ENCODE measurements at regions not wholly inside any gene's neighbourhood (a gene's known extent, or its start where the extent isn't known, plus 50 kb on each side); places are given as distances from the start of the nearest gene placed in this dataset.
"Not testable (repeated sequence)": the region's sequence is repeated elsewhere in the genome, so short reads cannot be mapped to it uniquely, and the experiment has no call there.

DNA sequence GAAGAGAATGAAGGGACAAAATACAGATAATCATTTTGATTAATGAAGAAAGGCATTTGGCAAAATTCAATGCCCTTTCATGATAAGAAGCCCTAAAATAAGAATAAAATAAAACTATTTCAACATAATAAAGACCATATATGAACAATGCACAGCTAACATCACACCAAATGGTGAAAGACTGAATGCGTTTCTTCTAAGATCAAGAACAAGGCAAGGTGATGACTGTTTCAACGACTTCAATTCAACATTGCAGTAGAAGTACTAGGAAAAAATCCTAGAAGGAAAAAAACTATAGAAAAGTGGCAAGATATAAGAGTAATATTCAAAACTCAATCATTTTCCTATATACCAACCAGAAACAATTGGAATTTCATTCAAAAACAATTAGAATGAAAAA is 280.1 kb upstream of the GRM7 start:
- no peak for DNase-seq (ENCODE audit: low spot score)

DNA sequence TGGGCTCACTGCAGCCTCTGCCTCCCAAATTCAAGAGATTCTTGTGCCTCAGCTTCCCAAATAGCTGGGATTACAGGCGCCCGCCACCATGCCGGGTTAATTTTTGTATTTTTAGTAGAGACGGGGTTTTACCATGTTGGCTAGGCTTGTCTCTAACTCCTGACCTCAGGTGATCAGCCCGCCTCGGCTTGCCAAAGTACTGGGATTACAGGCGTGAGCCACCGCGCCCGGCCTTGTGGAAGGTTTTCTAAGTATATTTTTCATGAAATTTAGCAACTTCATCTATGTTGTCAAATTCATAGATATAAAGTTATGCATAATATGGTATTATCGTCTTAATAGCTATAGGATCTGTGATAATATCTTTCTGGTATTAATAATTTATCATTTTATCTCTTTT is 275.6 kb upstream of the GRM7 start:
- no peak for DNase-seq (ENCODE audit: low spot score)

DNA sequence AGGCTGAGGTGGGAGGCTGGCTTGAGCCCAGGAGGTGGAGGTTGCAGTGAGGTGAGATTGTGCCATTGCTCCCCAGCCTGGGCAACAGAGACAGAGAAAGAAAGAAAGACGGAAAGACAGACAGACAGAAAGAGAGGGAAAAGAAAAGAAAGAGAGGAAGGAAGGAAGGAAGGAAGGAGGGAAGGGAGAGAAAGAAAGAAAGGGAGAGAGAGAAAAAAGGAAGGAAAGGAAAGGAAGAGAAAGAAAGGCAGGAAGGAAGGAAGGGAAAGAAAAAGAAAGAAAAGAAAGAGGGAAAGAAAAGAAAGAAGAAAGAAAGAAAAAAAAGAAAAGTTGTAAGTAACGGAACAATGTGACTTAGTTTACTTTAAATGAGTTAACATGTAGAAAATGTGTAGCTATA is 260.7 kb upstream of the GRM7 start:
- DNase-seq (ENCODE audit: low spot score), result no peak

DNA sequence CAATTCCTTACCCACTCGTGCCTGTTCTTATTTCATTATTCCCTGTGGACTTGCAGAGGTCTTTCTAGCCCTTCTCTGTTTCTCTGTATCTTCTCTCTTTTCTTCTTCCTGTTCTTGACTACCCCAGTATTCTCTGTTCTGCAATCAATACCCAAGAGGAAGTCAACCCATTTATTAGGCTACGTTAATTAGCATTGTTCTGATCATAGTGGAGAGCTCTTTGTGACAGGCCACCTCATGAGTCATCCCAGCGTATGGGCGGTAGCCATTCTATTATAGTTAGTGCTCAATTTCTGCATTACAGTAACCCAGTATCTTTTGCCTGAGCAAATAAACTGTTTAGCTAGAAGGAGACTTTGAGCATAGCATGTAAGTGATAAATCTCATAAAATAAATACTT is 259.5 kb upstream of the GRM7 start:
- DNase-seq (ENCODE audit: low spot score), result no peak

DNA sequence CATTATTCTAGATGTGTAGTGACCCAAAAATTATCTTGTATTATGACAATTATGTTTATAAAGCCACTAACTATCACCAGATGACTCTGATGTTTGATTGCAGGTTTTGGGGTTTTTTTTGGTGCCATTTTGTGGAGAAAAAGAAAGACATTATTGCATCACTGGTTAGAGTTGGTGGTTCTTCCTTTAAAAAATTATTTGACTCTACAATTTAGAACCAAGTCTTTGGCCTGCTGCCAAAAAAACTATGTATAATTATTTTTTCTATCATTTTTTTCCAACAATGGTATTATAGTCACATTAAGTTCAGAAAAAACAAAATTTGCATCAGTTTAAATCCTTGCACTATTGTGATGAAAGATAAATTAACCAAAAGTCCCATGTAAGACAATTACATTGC is 258.6 kb upstream of the GRM7 start:
- no peak for DNase-seq (ENCODE audit: low spot score)

DNA sequence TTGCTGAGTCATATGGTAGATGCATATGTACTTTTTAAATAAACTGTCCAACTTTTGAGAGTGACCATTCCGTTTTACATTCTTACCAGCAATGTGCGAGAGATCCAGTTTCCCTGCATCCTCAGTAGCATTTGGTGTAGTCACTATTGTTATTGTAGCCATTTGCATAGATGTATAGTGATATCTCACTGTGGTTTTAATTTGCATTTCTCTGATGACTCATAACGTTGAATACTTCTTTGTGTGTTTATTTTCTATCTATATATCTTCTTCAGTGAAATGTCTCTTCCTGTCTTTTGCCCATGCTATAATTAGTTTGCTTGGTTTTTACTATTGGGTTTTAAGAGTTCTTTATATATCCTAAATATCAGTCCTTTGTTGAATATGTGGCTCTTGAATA is 255.7 kb upstream of the GRM7 start:
- DNase-seq (ENCODE audit: low spot score), result no peak

DNA sequence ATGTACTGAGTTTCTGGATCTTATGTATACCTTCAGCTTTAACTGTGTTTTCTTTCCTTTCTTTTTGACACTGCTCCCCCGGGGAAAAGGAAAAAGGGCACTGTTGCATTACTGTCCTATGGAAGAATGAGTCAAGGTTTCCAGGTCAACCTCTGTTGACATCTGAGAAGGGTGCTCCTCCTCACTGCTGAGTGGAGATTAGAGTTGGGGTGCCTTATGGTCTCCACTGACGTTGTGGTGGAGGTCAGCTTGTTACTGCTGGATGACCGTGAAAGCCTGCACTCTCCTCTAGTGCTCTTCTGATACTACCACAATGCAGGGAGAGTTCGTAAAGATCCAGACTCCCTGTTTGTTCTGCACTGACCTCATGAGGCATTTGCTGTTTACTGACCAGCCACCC is 252.1 kb upstream of the GRM7 start:
- no peak for DNase-seq (ENCODE audit: low spot score)

DNA sequence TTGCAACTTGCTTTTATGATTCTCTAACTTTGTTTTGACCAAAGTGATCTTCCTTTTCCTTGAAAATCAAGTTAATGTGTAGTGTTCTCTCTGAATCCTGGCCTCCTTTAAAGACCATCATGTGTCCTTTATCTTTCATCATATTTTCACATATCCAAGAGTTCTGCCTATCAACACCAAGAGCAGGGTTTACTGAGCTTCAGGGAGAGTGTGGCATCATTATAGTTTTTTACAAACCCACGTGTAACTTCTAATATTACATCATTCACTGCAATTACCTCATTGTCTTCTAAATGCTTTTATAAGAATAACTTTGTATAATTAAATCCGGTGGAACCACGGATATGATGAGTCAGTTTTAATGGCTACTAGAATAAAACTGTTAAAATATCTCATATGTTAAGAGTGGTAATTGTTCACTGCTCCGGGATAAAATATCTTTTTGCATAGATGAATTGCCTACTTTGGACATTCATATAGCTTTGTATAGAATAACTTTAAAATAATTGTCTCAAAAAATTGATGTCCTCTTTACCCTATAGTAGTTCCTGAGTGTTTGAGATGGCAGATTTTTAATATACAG is 248.8 kb upstream of the GRM7 start:
- no peak for DNase-seq (ENCODE audit: low spot score)

DNA sequence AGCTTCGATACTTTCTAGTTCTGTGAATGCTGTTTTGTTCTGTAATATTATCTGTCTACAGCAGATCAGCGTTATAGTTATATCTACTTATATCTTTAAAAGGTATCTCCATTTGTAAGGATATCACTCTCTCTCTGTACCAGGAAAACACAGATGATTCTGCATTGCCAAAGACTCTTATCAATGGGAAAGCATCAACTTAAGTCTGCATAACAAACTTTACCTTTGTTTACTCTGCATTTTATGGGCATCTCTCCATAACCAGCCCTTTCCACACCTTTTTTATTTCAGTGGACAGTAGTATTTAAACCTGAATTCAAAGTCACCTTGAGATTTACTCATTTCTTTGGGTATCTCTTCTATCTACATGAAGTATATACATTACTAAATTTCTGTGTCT is 238.7 kb upstream of the GRM7 start:
- no peak for DNase-seq (ENCODE audit: low spot score)

DNA sequence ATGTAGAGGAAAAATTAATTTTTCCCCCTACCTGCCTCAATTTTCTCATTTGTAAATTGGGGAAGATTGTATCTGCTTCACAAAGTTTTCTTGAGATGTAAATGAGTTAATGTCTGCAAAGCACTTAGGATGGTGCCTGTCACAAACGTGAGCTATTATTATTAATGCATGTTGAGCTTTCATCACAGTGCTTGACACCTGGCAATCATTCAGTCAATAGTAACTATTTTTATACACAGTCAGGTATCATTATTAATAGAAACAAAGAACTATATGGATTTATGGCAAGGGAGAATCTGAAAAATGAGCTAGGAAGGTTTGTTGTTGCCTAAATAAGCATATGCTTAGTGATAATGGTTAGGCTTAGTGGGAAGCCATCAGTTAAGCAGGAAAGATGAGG is 238.2 kb upstream of the GRM7 start:
- no peak for DNase-seq (ENCODE audit: low spot score)

DNA sequence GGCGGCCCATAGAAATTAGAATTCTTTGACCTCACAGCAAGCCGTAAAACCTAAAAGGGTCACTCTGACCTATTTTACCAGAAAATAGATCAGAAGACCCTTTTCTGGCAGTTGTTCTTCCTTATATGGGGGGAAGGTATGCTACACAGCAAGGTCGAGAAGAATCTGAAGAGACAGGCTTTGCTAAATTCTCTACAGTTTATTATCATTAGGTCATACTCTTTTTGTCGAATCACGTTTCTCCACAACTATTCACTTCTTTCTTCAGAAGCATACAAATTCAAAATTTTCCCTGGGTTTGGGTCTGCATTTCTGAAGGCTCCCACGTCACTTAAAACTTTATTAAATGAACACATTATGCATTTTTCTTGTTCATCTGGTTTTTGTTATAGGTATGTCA is 229.5 kb upstream of the GRM7 start:
- no peak for DNase-seq (ENCODE audit: low spot score)

DNA sequence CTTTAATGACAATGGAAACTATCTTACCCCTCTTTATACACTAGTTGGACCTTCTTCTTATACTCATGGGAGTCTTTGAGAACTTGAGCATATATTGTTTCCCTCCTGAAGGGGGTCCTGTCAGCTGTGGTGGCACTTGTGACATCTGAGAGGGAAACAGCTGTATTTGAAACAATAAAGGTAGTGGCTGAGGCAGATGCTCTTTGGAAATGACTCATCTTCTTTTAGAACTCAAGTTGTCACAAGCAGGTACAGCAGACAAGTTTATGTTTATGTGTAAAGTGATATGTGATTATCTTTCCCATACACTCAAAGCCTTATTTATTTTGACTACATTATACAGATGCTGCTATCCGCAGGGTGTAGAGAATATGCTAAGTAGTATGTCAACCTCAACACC is 220.0 kb upstream of the GRM7 start:
- no peak for DNase-seq (ENCODE audit: low spot score)

DNA sequence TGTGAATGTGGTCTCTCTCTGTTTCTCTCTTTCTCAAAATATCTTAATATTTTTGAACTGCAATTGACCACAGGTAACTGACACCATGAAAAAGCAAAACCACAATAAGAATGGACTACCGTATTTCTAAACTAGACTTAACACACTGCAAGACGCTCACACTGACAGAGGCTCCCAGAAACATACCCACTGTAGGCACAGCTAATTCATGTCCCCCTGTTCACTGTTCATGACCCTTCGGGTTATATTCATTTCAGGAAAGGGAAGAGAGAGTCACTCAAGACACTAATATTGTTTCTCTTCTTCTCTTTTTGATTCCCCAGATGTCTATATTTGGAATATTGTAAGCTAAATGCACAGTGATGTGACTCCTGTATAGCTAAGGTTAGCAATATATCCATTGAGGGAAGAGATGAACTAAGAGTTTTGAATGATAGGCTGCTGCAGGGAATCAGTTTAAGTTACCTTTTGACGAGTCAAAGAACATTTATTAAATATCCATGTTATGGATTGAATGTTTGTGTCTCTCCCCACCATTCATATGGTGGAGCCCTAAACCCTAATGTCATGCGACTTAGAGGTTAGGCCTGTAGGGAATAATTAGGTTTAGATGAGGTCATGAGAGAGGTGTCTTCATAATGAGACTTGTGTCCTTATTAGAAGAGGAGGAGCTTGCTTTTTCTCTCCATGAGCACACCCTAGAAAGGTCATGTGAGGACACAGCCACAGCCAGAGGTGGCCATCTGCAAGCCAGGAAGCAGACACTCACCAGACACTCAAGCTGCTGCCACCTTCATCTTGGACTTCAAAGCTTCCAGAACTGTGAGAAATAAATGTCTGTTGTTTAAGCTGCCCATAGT is 216.6 kb upstream of the GRM7 start:
- no peak for DNase-seq (ENCODE audit: low spot score)

DNA sequence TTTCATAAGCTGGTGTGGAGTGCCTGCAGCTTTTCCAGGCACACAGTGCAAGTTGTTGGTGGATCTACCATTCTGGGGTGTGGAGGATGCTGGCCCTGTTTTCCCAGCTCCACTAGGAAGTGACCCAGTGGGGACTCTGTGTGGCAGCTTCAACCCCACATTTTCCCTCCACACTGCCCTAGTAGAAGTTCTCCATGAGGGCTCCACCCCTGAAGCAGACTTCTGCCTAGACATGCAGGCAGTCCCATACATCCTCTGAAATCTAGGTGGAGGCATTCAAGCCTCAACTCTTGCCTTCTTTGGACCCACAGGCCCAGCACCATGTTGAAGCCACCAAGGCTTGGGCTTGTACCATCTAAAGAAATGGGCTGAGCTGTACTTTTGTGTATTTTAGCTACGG is 206.2 kb upstream of the GRM7 start:
- DNase-seq (ENCODE audit: low spot score), result no peak

DNA sequence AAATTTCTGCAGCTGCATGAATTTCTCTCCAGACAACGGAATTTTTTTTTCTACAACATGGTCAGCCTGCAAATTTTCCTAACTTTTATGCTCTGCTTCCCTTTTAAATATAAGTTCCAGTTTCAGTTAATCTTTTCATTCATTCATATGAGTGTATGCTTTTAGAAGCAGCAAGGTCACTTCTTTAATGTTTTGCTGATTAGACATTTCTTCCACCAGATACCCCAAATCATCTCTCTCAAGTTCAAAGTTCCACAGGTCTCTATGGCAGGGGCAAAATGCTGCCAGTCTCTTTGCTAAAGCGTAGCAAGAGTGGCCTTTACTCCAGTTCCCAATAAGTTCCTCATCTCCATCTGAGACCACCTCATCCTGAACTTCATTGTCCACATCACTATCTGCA is 205.6 kb upstream of the GRM7 start:
- DNase-seq (ENCODE audit: low spot score), result no peak

DNA sequence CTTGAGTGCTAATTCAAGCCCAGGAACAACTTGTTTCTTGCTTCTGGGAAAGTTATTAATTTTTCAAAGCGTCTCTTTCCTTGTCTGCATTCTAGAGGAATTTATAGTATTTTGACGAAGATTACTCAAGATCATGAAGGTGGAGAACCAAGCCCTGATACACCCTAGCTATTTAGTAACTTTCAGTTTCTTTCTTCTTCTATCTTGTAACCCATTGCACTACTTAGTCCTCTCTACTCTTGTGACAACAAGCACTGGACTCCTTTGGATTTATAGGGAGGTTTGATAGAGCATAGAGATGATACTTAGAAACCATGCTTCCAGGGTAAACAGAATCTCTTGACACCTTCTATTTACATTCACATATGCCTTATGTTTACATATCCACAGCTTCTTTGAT is 203.3 kb upstream of the GRM7 start:
- no peak for DNase-seq (ENCODE audit: low spot score)

DNA sequence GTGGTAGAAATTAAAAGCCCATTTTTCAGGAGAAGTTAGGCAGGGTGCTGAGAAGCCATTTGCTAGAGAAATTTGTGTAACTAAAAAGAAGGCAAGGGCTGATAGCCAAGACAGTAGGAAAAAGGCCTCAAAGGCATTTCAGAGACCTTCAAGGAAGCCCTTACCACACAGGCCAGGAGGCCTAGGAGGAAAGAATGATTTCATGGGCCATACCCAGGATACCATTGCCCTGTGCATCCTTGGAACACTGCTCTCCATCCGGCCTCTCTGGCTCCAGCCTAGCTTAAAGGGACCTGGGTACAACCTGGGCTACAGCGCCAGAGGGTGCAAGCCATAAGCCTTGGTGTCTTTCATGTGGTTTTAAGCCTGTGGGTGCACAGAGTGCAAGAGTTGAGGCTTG is 193.6 kb upstream of the GRM7 start:
- no peak for DNase-seq (ENCODE audit: low spot score)

DNA sequence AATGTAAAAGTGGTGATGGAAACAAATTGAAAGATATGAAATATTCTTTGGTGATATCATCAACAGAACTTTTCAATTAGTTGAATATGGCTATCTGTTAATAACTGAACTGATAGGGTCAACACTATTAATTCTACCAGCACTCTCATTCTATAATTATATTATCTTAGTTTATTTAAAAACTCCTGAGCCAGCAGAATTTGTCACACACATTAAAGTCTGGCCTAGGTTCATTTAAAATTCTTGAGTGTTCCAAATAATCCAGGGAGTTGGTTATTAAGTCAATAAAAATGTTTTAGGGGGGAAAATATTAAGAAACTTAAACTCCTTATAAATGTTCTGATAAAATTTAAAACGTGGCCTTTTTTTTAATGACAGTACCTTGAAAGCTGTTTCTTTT is 189.6 kb upstream of the GRM7 start:
- no peak for DNase-seq (ENCODE audit: low spot score)

DNA sequence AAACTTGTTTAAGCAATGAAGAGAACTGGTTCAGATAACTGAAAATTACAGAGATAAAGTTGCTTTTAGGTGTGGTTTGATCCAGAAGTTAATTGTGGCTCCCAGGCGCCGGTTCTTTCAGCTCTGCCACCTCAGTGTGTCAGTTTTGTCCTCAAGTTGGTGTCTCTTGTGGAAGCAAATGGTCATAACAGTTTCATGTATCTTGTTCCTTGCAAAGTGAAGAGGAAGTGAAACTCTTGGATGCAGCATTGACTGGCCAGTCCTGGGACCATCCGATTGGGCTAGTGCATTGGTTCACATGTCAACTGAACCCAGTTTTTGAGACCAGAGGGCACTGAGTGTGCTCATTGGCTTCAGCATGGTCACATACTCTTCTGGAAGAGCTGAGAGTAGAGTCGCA is 181.4 kb upstream of the GRM7 start:
- no peak for DNase-seq (ENCODE audit: low spot score)

DNA sequence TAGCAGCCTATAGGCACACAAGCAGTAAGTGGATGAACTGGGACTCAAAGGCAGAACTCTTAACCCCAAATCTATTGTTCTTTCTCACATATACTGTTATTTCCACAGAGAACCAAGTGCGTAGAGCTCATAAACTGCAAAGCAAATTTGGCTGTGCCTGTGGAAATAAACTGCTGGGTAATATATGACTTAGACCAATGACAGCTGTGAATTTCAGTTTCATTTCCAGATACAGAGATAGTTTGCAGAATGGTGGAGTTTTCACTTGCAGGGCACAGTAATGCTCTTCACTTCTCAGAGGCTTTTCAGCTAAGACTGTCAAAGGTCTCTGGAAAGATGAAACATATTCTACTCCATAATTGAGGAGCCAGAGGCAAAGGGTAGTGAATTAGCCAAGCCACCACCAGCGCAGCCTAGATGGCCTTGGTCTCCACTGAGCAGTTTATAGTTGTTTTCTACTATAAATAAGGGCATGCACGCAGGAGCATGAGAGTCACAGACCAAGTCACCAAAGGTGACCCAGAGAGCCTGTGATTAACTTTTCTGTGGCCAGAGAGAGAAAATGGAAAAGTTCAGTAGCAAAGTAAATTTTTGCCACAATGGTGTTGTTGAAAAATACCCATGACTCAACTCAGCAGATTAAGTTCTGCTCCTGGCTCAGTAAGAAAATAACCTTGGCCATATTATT is 180.7 kb upstream of the GRM7 start:
- no peak for DNase-seq (ENCODE audit: low spot score)

DNA sequence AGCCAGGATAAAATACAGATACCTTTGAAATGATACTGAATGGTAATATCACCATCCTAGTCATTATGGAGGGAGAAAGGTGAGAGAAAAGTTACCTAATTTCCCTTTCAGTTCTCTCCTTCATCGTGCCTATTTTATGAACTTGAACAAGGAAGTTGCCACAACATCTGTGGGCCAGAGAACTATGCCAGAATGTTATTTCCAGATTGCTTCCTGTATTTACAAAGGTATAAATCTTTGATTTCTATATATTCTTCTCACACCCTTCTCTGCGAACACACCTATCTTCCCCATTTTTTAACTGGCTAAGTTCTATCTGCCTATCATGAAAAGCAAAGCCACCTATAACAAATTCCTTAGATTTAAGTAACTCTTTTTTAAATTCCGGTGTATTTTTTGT is 163.6 kb upstream of the GRM7 start:
- DNase-seq (ENCODE audit: low spot score), result no peak

DNA sequence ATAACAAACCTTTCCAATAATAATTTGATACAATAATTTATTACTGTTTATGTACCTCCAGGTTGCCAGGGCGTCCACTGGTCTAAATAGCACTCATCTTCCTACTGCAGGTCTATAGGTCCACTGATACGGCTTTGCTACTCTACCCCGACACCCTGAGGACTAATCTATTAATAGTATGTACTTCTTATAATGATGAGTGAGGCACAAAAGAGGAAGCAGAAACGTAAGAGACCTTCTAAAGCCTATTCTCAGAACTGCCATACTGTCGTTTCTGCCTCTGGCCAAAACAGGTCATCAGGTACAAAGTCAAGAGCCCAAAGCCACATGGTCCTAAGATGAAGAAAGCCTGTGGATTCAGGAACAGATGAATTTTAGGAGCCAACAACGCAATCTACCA is 163.2 kb upstream of the GRM7 start:
- no peak for DNase-seq (ENCODE audit: low spot score)

DNA sequence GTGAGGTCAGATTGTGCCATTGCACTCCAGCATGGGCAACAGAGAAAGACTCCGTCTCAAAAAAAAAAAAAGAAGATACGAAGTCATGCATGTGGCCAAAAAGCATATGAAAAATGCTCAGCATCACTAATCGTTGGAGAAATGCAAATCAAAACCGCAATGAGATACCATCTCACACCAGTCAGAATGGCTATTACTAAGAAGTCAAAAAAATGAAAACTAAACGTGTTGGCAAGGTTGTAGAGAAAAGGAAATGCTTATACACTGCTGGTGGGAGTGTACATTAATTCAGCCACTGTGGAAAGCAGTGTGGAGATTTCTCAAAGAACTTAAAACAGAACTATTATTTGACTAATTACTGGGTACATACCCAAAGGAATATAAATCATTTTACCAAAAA is 156.1 kb upstream of the GRM7 start:
- DNase-seq (ENCODE audit: low spot score), result not testable (repeated sequence)

DNA sequence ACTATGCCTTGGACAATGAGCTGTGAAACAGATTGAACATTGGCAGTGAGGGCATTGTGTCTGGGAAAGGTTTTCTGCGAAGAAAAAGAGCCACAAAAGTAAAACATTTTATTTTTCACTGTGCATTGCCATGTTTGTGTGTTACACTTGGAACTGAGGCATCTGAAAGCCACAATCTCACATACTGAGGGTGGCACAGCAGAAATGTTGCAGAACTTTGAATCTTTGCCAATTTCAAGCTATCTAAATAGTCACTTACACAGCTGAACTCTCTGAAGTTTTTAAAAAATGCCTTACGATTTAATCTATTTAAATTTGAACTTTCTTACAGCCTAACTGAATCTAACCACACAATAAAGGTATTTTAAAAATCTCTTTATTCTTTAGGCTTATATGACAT is 154.1 kb upstream of the GRM7 start:
- no peak for DNase-seq (ENCODE audit: low spot score)

All from ecto neural progenitor cell (in vitro differentiated cells).